Ovary (tissue), 7 donors: ENCODE measurements at regions not wholly inside any gene's neighbourhood (a gene's known extent, or its start where the extent isn't known, plus 50 kb on each side); places are given as distances from the start of the nearest gene placed in this dataset.

ENCODE experiments used
- DNase-seq, 5 donors: peaks; one replicate each; pipeline ENCODE4 v3.0.0-alpha.2; 2019 to 2020
- H3K27ac ChIP-seq, 2 donors: fragments of 200-600 bp; one replicate each; pipeline versions ENCODE4 v1.5.1 to v1.8.0; 2019 to 2022
- H3K27me3 ChIP-seq: fragments of 200-600 bp; one replicate; pipeline ENCODE4 v1.8.0; 2022
- H3K36me3 ChIP-seq: fragments of 200-600 bp; sonication (generic); one replicate; pipeline ENCODE4 v1.5.1; 2019
- H3K4me1 ChIP-seq: one replicate; pipeline ENCODE4 v1.8.1; 2013; ENCODE audit warnings: mild to moderate bottlenecking, moderate library complexity; ENCODE audit not compliant: insufficient read depth
- H3K4me3 ChIP-seq: fragments of 200-600 bp; sonication (generic); one replicate; pipeline ENCODE4 v1.5.1; 2017
- H3K9me3 ChIP-seq, 2 donors: fragments of 200-600 bp in 1 of 2; sonication (generic) in 1 of 2; one replicate each; pipeline versions ENCODE4 v1.5.1 to v1.8.1; 2013 to 2019; ENCODE audit warnings: mild to moderate bottlenecking in 1 of 2, moderate library complexity in 1 of 2
- CTCF ChIP-seq, 3 donors: fragments of 450-650 bp in 2 of 3; fragments of 200-600 bp in 1 of 3; IDR thresholded peaks; one replicate each; pipeline versions ENCODE4 v1.5.1 to v1.8.0; 2016 to 2022; ENCODE audit warnings: antibody characterized with exemption in 3 of 3, mild to moderate bottlenecking in 1 of 3
- EP300 ChIP-seq: sonication (generic); formaldehyde crosslinking; IDR thresholded peaks from one replicate; pipeline ENCODE4 v1.6.1; 2017; ENCODE audit warnings: antibody characterized with exemption
- POLR2A ChIP-seq: fragments of 450-650 bp; IDR thresholded peaks from one replicate; pipeline ENCODE4 v1.6.1; 2017; ENCODE audit warnings: antibody characterized with exemption, mild to moderate bottlenecking, moderate library complexity
- WGBS, 3 donors: extraction: QIAGEN DNeasy Blood & Tissue Kit in 1 of 3; methylation state at CpG; one replicate each; pipeline versions ENCODE4 v1.1.5 to v1.1.7; 2013 to 2017; 5-methylcytosine and 5-hydroxymethylcytosine counted together
- intact Hi-C, 4 donors: fragments of 100-400 bp; cut with DNase I; formaldehyde crosslinking; loops; one replicate each; pipeline versions ENCODE4 v1.11.0 to v1.15.1; 2022 to 2023
- donor health status: DM: no; HTN: no; CAD: no; lungs with moderate emphysema.
- donor health status: DM: no; HTN: no; CAD: no.
- donor health status: Bipolar disorder and iron deficiency.
- donor health status: DM: no; HTN: no; CAD: no.
- donor health status: DM: yes; HTN: yes; CAD: no.

- no peak for TF ChIP-seq EP300
- TF ChIP-seq POLR2A, result no peak
- TF ChIP-seq CTCF (IDR thresholded peaks at IDR 0.05), result no peak
- Histone ChIP-seq H3K36me3 (no peaks in the 10 kb centered on the region), H3K27me3 (no peaks in the 10 kb centered on the region), H3K4me1 (no peaks in the 10 kb centered on the region), H3K27ac (no peak overlapping the region), H3K4me3 (no peak overlapping the region), H3K9me3 (no peaks in the 10 kb centered on the region)
- intact Hi-C loops, result no loop called here
- no peak for DNase-seq
- WGBS, 3 donors, result 72 to 74% (median 74%) methylated on average over 10 of the region's 10 CpGs
Observed at GRCh38 chr2:242052421-242052820, 182.9 kb downstream of the RTP5 start.

DNA sequence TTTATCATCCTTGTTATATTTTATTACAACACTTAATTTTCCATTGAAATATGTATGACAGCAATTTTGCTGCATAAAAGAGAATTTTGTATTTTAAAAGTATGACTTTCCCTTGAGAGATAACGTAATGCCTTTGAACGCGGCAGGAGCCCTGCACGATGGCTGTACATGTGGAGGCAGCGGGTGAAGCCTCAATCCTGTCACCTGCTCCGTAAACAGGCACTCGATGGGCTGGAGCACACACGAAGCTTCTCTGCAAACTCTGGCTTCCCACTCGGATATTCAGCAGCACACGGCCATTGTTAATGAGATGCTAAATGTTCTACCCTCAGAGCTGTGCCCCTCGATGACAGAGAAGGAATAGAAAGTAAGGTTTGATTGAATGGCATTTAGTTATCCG is 184.4 kb downstream of the RTP5 start:
- no peaks in the 10 kb centered on the region for H3K4me1 ChIP-seq
- H3K27ac ChIP-seq, result no peak overlapping the region
- H3K36me3 ChIP-seq, result no peaks in the 10 kb centered on the region
- H3K4me3 ChIP-seq, result no peak overlapping the region
- 81 to 84% (median 82%) methylated on average over 12 of the region's 12 CpGs for WGBS, 3 donors
- DNase-seq, result no peak
- H3K27me3 ChIP-seq, result no peaks in the 10 kb centered on the region
- no peaks in the 10 kb centered on the region for H3K9me3 ChIP-seq
- intact Hi-C loops, result no loop called here
- TF ChIP-seq CTCF (IDR thresholded peaks at IDR 0.05) (no peak), EP300 (no peak), POLR2A (no peak)

GRCh38 chr2:242054406-242054805 is 184.9 kb downstream of the RTP5 start:
- no peak for TF ChIP-seq CTCF (IDR thresholded peaks at IDR 0.05)
- TF ChIP-seq EP300, result no peak
- TF ChIP-seq POLR2A, result no peak
- WGBS, 3 donors, result 80 to 83% (median 82%) methylated on average over 6 of the region's 6 CpGs

GRCh38 chr2:242054881-242055801 is 185.6 kb downstream of the RTP5 start:
- intact Hi-C loops, result no loop called here
- DNase-seq, result no peak
- H3K36me3 ChIP-seq, result no peaks in the 10 kb centered on the region
- no peak overlapping the region for H3K4me3 ChIP-seq
- no peak overlapping the region for H3K27ac ChIP-seq
- no peaks in the 10 kb centered on the region for H3K4me1 ChIP-seq
- TF ChIP-seq CTCF (IDR thresholded peaks at IDR 0.05) (no peak), POLR2A (no peak), EP300 (no peak)
- WGBS, 3 donors, result 79 to 80% (median 80%) methylated on average over 38 to 39 of the region's 39 CpGs
- no peaks in the 10 kb centered on the region for H3K9me3 ChIP-seq
- no peaks in the 10 kb centered on the region for H3K27me3 ChIP-seq

More at GRCh38 chr2:242054406-242054805, 184.9 kb downstream of the RTP5 start:
- no peak for DNase-seq
- Histone ChIP-seq H3K4me3 (no peak overlapping the region), H3K4me1 (no peaks in the 10 kb centered on the region), H3K27ac (no peak overlapping the region), H3K36me3 (no peaks in the 10 kb centered on the region), H3K27me3 (no peaks in the 10 kb centered on the region), H3K9me3 (no peaks in the 10 kb centered on the region)
- intact Hi-C loops, result no loop called here
